ENCODE measurements at regions not wholly inside any gene's neighbourhood (a gene's known extent, or its start where the extent isn't known, plus 50 kb on each side); places are given as distances from the start of the nearest gene placed in this dataset.

DNA sequence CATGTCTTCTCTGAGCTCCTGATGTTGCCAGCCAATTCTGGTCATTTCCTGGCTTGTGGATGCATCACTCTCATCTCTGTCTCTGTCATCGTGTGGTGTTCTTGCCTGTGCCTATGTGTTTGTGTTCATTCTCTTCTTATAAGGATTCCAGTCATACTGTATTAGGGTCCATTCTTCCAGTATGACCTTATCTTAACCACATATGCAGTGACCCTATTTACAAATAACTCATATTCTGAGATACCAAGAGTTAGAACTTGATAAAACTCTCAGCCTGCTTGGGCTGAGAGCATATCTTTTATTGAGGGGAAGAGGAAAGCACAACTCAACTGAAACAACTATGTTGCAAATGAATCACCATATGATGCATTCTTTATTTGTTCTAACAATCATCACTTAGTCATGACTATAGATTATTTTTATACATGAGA is 189.0 kb upstream of the ANXA10 start:
- TF ChIP-seq, protein P1, sequence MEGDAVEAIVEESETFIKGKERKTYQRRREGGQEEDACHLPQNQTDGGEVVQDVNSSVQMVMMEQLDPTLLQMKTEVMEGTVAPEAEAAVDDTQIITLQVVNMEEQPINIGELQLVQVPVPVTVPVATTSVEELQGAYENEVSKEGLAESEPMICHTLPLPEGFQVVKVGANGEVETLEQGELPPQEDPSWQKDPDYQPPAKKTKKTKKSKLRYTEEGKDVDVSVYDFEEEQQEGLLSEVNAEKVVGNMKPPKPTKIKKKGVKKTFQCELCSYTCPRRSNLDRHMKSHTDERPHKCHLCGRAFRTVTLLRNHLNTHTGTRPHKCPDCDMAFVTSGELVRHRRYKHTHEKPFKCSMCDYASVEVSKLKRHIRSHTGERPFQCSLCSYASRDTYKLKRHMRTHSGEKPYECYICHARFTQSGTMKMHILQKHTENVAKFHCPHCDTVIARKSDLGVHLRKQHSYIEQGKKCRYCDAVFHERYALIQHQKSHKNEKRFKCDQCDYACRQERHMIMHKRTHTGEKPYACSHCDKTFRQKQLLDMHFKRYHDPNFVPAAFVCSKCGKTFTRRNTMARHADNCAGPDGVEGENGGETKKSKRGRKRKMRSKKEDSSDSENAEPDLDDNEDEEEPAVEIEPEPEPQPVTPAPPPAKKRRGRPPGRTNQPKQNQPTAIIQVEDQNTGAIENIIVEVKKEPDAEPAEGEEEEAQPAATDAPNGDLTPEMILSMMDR (IDR thresholded peaks at IDR 0.05 in 2 of 3, conservative IDR thresholded peaks at IDR 0.05 in 1 of 3; ENCODE audit: control insufficient read depth in 2 of 3, extremely low read depth in 1 of 3, insufficient read depth in 1 of 3, low read depth in 3 of 3, low read length in 3 of 3) = no peak
- TF ChIP-seq SPI1 (IDR thresholded peaks at IDR 0.05; ENCODE audit: borderline replicate concordance, insufficient read depth, low read depth, low read length) (no peak), EP300 (IDR thresholded peaks at IDR 0.05; ENCODE audit: borderline replicate concordance in 1 of 2, control insufficient read depth in 1 of 2, low read depth in 2 of 2, low read length in 2 of 2) (no peak), TBL1XR1 (IDR thresholded peaks at IDR 0.05; ENCODE audit: low read depth, low read length) (no peak), ZNF207 (IDR thresholded peaks at IDR 0.05; ENCODE audit: borderline replicate concordance) (no peak), GABPA (IDR thresholded peaks at IDR 0.05; ENCODE audit: low read depth) (no peak), TAF1 (IDR thresholded peaks at IDR 0.05; ENCODE audit: borderline replicate concordance, low read depth, low read length) (no peak), RAD21 (IDR thresholded peaks at IDR 0.05; ENCODE audit: insufficient read depth, low read depth, low read length) (no peak), ESRRA (IDR thresholded peaks at IDR 0.05; ENCODE audit: low read length) (no peak), EGR1 (IDR thresholded peaks at IDR 0.05; ENCODE audit: borderline replicate concordance in 1 of 2, low read depth in 2 of 2, low read length in 2 of 2) (no peak)
- TF ChIP-seq, protein P2, sequence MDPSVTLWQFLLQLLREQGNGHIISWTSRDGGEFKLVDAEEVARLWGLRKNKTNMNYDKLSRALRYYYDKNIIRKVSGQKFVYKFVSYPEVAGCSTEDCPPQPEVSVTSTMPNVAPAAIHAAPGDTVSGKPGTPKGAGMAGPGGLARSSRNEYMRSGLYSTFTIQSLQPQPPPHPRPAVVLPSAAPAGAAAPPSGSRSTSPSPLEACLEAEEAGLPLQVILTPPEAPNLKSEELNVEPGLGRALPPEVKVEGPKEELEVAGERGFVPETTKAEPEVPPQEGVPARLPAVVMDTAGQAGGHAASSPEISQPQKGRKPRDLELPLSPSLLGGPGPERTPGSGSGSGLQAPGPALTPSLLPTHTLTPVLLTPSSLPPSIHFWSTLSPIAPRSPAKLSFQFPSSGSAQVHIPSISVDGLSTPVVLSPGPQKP (IDR thresholded peaks at IDR 0.05; ENCODE audit: low read depth, low read length) = no peak
- TF ChIP-seq, protein P3, sequence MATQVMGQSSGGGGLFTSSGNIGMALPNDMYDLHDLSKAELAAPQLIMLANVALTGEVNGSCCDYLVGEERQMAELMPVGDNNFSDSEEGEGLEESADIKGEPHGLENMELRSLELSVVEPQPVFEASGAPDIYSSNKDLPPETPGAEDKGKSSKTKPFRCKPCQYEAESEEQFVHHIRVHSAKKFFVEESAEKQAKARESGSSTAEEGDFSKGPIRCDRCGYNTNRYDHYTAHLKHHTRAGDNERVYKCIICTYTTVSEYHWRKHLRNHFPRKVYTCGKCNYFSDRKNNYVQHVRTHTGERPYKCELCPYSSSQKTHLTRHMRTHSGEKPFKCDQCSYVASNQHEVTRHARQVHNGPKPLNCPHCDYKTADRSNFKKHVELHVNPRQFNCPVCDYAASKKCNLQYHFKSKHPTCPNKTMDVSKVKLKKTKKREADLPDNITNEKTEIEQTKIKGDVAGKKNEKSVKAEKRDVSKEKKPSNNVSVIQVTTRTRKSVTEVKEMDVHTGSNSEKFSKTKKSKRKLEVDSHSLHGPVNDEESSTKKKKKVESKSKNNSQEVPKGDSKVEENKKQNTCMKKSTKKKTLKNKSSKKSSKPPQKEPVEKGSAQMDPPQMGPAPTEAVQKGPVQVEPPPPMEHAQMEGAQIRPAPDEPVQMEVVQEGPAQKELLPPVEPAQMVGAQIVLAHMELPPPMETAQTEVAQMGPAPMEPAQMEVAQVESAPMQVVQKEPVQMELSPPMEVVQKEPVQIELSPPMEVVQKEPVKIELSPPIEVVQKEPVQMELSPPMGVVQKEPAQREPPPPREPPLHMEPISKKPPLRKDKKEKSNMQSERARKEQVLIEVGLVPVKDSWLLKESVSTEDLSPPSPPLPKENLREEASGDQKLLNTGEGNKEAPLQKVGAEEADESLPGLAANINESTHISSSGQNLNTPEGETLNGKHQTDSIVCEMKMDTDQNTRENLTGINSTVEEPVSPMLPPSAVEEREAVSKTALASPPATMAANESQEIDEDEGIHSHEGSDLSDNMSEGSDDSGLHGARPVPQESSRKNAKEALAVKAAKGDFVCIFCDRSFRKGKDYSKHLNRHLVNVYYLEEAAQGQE (IDR thresholded peaks at IDR 0.05; ENCODE audit: low read depth, low read length) = no peak
- TF ChIP-seq, protein P4, sequence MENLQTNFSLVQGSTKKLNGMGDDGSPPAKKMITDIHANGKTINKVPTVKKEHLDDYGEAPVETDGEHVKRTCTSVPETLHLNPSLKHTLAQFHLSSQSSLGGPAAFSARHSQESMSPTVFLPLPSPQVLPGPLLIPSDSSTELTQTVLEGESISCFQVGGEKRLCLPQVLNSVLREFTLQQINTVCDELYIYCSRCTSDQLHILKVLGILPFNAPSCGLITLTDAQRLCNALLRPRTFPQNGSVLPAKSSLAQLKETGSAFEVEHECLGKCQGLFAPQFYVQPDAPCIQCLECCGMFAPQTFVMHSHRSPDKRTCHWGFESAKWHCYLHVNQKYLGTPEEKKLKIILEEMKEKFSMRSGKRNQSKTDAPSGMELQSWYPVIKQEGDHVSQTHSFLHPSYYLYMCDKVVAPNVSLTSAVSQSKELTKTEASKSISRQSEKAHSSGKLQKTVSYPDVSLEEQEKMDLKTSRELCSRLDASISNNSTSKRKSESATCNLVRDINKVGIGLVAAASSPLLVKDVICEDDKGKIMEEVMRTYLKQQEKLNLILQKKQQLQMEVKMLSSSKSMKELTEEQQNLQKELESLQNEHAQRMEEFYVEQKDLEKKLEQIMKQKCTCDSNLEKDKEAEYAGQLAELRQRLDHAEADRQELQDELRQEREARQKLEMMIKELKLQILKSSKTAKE (IDR thresholded peaks at IDR 0.05; ENCODE audit: low read depth, poor library complexity, severe bottlenecking) = no peak
- TF ChIP-seq, protein P5, sequence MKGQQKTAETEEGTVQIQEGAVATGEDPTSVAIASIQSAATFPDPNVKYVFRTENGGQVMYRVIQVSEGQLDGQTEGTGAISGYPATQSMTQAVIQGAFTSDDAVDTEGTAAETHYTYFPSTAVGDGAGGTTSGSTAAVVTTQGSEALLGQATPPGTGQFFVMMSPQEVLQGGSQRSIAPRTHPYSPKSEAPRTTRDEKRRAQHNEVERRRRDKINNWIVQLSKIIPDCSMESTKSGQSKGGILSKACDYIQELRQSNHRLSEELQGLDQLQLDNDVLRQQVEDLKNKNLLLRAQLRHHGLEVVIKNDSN (IDR thresholded peaks at IDR 0.05; ENCODE audit: borderline replicate concordance, extremely low read length, insufficient read depth, low read depth, low read length) = no peak

All from GM12878 (cell line).